ENCODE measurements at regions not wholly inside any gene's neighbourhood (a gene's known extent, or its start where the extent isn't known, plus 50 kb on each side); places are given as distances from the start of the nearest gene placed in this dataset.

GRCh38 chr2:39838589-39838988 lies 59.5 kb upstream of the THUMPD2 start:
- no peak for TF ChIP-seq CTCF (IDR thresholded peaks at IDR 0.05)
- TF ChIP-seq POLR2A (IDR thresholded peaks at IDR 0.05) = no peak

All from ovary (tissue), 3 donors.